Dendritic cell treated with granulocyte-macrophage colony-stimulating factor and Interleukin-4, amounts not matched to agents 40 ng/mL and 50 ng/mL, for 4 days (primary cell): ENCODE measurements at regions not wholly inside any gene's neighbourhood (a gene's known extent, or its start where the extent isn't known, plus 50 kb on each side); places are given as distances from the start of the nearest gene placed in this dataset.

Source experiments
- H3K27ac Mint-ChIP-seq: one replicate; pipeline ENCODE4 v1.8.0; 2022; ENCODE audit warnings: mild to moderate bottlenecking, mixed read lengths
- H3K27me3 Mint-ChIP-seq: one replicate; pipeline ENCODE4 v1.8.0; 2022; ENCODE audit warnings: mild to moderate bottlenecking, mixed read lengths
- H3K36me3 Mint-ChIP-seq: one replicate; pipeline ENCODE4 v1.8.0; 2022; ENCODE audit warnings: low read depth, mixed read lengths
- H3K4me1 Mint-ChIP-seq: one replicate; pipeline ENCODE4 v1.8.0; 2022; ENCODE audit warnings: low read depth, mixed read lengths
- H3K4me3 Mint-ChIP-seq: one replicate; pipeline ENCODE4 v1.8.0; 2022; ENCODE audit warnings: mild to moderate bottlenecking, moderate library complexity, mixed read lengths
- H3K9me3 Mint-ChIP-seq: one replicate; pipeline ENCODE4 v1.8.0; 2022; ENCODE audit warnings: mixed read lengths
- intact Hi-C: fragments of 100-400 bp; cut with micrococcal nuclease; formaldehyde crosslinking; loops from one replicate; pipeline ENCODE4 v1.15.0; 2022

DNA sequence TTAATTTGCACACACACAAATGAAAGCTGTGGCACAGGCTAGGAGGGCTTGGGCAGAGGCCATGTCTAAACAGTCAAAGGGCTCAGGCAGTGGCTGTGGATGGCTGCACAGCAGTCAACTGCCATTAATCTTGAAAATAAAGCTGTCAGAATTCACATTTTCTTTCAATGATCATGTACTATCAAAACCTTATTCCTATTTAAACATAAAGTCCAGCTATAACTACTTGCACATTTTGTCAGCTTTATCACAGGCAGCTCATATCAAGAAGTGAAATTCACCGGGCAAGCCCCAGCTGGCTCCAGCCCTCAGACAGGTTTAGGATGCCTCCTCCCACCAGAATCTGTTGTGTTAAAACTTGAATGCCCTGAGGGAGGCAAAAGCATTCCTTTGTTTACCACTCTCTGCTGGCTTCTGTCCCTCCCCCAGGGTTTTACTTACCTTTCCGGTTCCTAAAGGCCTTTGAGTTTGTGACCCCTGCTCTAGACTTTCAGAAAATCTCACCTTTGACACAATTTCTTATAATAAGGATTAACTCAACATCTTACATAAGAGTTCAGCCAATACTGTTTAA, 54.9 kb upstream of the GRAMD2B start:
- Mint-ChIP-seq H3K27me3 (no peaks in the 10 kb centered on the region), H3K4me1 (peaks cover 5% of the 10 kb centered on the region), H3K4me3 (no peak overlapping the region), H3K36me3 (no peaks in the 10 kb centered on the region), H3K9me3 (no peaks in the 10 kb centered on the region), H3K27ac (no peak overlapping the region)
- intact Hi-C loops, result no loop called here

DNA sequence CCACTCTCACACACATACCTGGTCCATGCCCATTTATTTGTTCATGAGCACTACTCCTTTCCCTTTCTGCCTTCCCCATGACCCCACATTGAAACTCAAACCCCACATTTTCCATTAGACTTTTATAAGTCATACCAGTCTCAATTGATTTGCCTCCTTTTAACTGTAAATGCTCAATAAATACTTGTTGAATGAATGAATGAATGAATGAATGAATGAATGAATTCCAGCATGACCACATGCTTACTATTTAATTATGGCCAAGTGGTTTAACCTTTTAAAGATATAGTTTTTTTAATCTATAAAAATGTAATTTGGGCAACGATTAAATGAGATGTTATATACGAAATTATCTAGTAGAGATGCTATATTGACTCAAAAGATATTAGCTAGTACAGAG, 54.1 kb upstream of the GRAMD2B start:
- no peak overlapping the region for H3K27ac Mint-ChIP-seq
- no peaks in the 10 kb centered on the region for H3K27me3 Mint-ChIP-seq

DNA sequence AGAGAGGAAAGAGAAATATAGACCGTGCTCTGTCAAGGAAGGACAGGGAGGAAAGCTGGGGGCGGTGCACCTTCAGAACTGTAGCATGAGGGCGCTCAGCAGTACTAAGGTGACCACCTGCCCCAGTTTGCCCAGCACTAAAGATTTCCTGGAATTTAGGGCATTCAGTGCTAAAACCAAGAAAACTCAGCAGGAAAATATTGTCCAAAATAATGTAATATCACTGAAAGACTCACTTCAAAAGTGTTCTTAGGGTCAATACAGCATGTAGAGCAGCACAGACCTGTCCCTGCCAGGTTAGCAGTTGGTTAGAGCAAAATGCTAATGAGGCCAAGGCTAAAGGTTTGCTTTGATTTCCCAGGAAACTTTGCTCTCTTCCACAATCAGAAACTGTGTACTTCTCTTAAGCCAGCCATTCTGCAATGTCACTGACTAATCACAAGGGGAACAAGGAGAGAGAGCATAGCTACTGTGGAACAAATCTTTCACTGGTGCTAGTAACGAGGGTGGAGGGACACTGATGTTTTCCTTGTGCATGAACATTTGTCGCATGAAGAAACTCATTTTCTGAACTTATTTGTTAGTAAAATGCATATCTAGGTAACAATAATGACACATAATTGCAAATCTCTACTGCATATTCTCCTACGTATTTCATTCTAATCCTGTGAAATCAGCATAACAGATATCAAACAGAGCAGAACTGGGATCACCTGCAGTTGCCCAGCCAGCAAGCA, 53.0 kb upstream of the GRAMD2B start:
- no peaks in the 10 kb centered on the region for H3K27me3 Mint-ChIP-seq

More for the DNA sequence above, 54.1 kb upstream of the GRAMD2B start:
- H3K36me3 Mint-ChIP-seq, result no peaks in the 10 kb centered on the region
- H3K4me3 Mint-ChIP-seq, result no peak overlapping the region
- H3K9me3 Mint-ChIP-seq, result no peaks in the 10 kb centered on the region
- no peaks in the 10 kb centered on the region for H3K4me1 Mint-ChIP-seq
- intact Hi-C loops, result no loop called here

DNA sequence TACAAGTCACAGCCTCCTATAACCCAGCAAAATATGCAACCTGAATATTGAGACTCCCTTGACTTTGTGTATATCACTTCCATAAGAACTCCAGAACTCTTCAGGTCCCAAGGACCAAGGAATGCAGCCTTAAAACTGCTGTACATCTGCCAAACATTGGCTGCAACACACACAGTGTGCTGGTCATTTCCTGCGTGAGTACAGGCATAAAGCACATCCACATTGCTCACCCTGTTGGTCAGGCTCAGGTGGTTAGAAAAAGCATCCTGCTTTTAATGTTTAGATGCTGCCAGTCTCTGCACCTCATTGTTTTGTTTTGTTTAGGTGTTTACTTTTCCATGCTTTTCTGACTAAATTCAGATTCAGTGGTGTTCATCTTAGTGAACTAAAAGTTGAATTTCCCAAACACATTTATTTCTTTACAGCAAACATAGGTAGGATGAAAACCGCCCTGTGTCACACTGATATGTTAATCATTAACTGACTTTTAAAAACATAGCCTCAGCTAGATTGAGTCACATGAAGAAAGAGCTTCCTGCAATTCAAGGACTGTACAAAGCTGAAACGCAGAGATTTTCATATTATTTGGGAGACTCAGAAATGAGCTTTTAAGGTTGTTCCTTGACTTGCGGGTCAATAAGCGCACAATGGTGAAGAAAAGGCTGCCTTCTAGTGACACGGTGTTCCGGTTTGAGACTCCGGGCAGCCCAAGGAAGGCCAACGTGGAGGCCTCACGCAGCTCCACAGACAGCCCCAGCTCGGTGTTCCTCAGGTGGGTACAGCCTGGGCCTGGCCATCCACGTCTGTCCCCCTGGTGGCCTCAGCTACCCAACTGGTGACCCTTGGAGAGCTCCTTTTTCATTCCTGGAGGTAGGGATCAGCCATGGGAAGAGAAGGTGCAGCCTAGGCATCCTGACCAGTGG, 52.2 kb upstream of the GRAMD2B start:
- Mint-ChIP-seq H3K4me1 (no peaks in the 10 kb centered on the region), H3K4me3 (no peak overlapping the region), H3K27ac (no peak overlapping the region), H3K9me3 (no peaks in the 10 kb centered on the region), H3K27me3 (no peaks in the 10 kb centered on the region), H3K36me3 (no peaks in the 10 kb centered on the region)
- intact Hi-C loops, result no loop called here

More for the DNA sequence above, 53.0 kb upstream of the GRAMD2B start:
- intact Hi-C loops, result no loop called here
- no peak overlapping the region for H3K27ac Mint-ChIP-seq
- no peaks in the 10 kb centered on the region for H3K36me3 Mint-ChIP-seq
- H3K9me3 Mint-ChIP-seq, result no peaks in the 10 kb centered on the region
- H3K4me3 Mint-ChIP-seq, result no peak overlapping the region
- H3K4me1 Mint-ChIP-seq, result no peaks in the 10 kb centered on the region

DNA sequence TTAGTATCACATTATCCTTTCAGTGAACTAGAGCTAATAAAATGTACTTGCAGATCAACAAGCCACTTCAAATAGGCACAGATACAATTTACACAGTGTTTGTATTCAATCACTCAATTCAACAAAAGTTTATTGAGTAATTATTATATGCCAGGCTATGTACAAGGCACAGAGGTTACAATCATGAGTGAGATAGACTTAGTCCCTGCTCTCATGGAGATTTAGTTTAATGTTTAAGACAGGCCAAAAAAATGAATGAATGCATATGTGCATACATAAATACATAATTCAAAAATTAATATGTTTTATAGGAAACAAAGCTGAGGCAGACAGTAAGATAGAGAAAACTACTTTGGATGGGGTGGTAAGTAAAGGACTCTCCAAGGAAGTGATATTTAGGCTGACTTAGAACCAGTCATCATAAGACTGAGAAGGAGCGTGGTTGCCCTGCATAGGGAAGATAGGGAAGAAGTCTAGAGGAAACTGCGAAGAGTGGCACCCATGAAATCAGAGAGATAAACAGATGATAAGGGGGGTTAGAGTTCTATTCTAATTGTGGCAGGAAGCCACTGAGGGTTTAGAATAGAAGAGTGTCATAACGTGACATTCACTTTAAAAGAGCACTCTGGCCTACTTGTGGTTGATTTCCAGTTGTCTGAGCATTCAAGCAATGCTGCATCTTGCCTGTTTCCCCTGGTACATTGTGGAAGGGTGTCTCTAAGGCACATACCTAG, 49.7 kb upstream of the GRAMD2B start:
- intact Hi-C loops, result no loop called here
- no peaks in the 10 kb centered on the region for H3K9me3 Mint-ChIP-seq
- no peaks in the 10 kb centered on the region for H3K27me3 Mint-ChIP-seq
- H3K27ac Mint-ChIP-seq, result no peak overlapping the region
- H3K4me3 Mint-ChIP-seq, result no peak overlapping the region
- no peaks in the 10 kb centered on the region for H3K36me3 Mint-ChIP-seq
- no peaks in the 10 kb centered on the region for H3K4me1 Mint-ChIP-seq
